Gastroesophageal sphincter (tissue), 3 donors: ENCODE measurements at regions not wholly inside any gene's neighbourhood (a gene's known extent, or its start where the extent isn't known, plus 50 kb on each side); places are given as distances from the start of the nearest gene placed in this dataset.

Source experiments
- EP300 ChIP-seq: sonication (generic); formaldehyde crosslinking; IDR thresholded peaks from one replicate; pipeline ENCODE4 v1.6.1; 2017; ENCODE audit warnings: antibody characterized with exemption, mild to moderate bottlenecking
- TF ChIP-seq, protein P1 (sequence below), 4 experiments: fragments of 200-600 bp in 2 of 4; fragments of 450-650 bp in 2 of 4; sonication (generic) in 1 of 4; IDR thresholded peaks; one replicate each; pipeline ENCODE4 v1.5.1; 2017 to 2019; ENCODE audit warnings: antibody characterized with exemption in 4 of 4, mild to moderate bottlenecking in 2 of 4, moderate library complexity in 2 of 4

DNA sequence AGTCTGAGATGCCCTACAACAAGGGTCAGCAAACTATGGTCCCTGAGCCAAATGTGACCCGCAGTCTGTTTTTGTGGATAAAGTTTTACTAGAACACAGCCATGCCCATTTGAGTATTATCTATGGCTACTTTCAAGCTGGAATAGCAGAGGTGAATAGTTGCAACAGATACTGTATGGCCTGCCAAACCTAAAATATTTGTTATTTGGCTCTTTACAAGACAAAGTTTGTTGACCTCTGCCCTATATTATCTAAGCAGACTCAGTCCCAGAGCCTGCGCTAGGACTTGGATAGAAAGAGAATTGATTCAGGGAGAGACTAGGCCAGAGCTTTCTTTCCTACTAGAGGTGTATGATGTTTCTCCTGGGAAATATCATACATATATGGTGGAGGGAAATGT lies 81.7 kb upstream of the NMNAT3 start:
- TF ChIP-seq, protein P1, sequence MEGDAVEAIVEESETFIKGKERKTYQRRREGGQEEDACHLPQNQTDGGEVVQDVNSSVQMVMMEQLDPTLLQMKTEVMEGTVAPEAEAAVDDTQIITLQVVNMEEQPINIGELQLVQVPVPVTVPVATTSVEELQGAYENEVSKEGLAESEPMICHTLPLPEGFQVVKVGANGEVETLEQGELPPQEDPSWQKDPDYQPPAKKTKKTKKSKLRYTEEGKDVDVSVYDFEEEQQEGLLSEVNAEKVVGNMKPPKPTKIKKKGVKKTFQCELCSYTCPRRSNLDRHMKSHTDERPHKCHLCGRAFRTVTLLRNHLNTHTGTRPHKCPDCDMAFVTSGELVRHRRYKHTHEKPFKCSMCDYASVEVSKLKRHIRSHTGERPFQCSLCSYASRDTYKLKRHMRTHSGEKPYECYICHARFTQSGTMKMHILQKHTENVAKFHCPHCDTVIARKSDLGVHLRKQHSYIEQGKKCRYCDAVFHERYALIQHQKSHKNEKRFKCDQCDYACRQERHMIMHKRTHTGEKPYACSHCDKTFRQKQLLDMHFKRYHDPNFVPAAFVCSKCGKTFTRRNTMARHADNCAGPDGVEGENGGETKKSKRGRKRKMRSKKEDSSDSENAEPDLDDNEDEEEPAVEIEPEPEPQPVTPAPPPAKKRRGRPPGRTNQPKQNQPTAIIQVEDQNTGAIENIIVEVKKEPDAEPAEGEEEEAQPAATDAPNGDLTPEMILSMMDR (IDR thresholded peaks at IDR 0.05) = no peak
- TF ChIP-seq EP300 = no peak
